ENCODE measurements at regions not wholly inside any gene's neighbourhood (a gene's known extent, or its start where the extent isn't known, plus 50 kb on each side); places are given as distances from the start of the nearest gene placed in this dataset.
A peak's percentile ranks its signal among the peaks of the same experiment; 100 is the strongest.

GRCh38 chr14:82510007-82510406 lies 976.4 kb upstream of the SEL1L start:
- no peak overlapping the region for H2AFZ ChIP-seq
- H3K79me2 ChIP-seq (replicated peaks; ENCODE audit: insufficient read depth) = no peaks in the 10 kb centered on the region
- Mint-ChIP-seq H3K9me3 (peaks cover 76% of the 10 kb centered on the region), H3K27ac (no peak overlapping the region), H3K27me3 (ENCODE audit: insufficient read depth, low read depth, poor library complexity) (no peaks in the 10 kb centered on the region), H3K4me1 (no peaks in the 10 kb centered on the region), H3K4me3 (no peak overlapping the region), H3K36me3 (ENCODE audit: low read depth) (peaks cover 11% of the 10 kb centered on the region; the same call in 2 of the 3 replicates)
- peaks cover 2% of the 10 kb centered on the region; the same call in 1 of the 2 replicates for H3K9me2 ChIP-seq (ENCODE audit: insufficient read depth)
- no peaks in the 10 kb centered on the region for H4K20me1 ChIP-seq (replicated peaks; ENCODE audit: insufficient read depth)
- no peaks in the 10 kb centered on the region for H3K27me3 ChIP-seq (ENCODE audit: insufficient read depth)
- 0 out of 3 replicates have a peak, but pooled peaks have one; percentile 36 for ATAC-seq
- DNase-seq (ENCODE audit: low spot score) = peak; percentile 61
- no peak overlapping the region for H3K4me2 ChIP-seq
- TF ChIP-seq ZNF331 (CRISPR knock-in tag; IDR thresholded peaks at IDR 0.05; ENCODE audit: low read depth) (no peak), EZH2 (IDR thresholded peaks at IDR 0.05; ENCODE audit: low read depth, unreplicated experiment) (no peak), POLR2AphosphoS5 (IDR thresholded peaks at IDR 0.05; ENCODE audit: low read depth) (no peak), REST (IDR thresholded peaks at IDR 0.05; ENCODE audit: unreplicated experiment) (no peak), NANOG (IDR thresholded peaks at IDR 0.05; ENCODE audit: borderline replicate concordance) (no peak), JUNB (IDR thresholded peaks at IDR 0.05; ENCODE audit: unreplicated experiment) (no peak), CTCF (conservative IDR thresholded peaks at IDR 0.05; ENCODE audit: low read depth in 2 of 2) (no peak)
- no peaks in the 10 kb centered on the region for H3K36me3 ChIP-seq (ENCODE audit: insufficient read depth)
- no peak overlapping the region for H3K27ac ChIP-seq (ENCODE audit: low read depth)
- no peaks in the 10 kb centered on the region for H3K4me1 ChIP-seq (ENCODE audit: insufficient read depth)
- H3F3A ChIP-seq (replicated peaks; ENCODE audit: low read depth) = no peaks in the 10 kb centered on the region
- H3K4me3 ChIP-seq = no peak overlapping the region

GRCh38 chr14:82511399-82511798 lies 977.7 kb upstream of the SEL1L start:
- Histone ChIP-seq H3K4me1 (ENCODE audit: insufficient read depth) (no peaks in the 10 kb centered on the region), H3K79me2 (replicated peaks; ENCODE audit: insufficient read depth) (no peaks in the 10 kb centered on the region), H3K4me2 (no peak overlapping the region), H3K27me3 (ENCODE audit: insufficient read depth) (no peaks in the 10 kb centered on the region), H3K36me3 (ENCODE audit: insufficient read depth) (no peaks in the 10 kb centered on the region), H3K9me2 (ENCODE audit: insufficient read depth) (no peaks in the 10 kb centered on the region), H3K27ac (ENCODE audit: low read depth) (no peak overlapping the region), H3K4me3 (no peak overlapping the region), H2AFZ (no peak overlapping the region), H3F3A (replicated peaks; ENCODE audit: low read depth) (no peaks in the 10 kb centered on the region), H4K20me1 (replicated peaks; ENCODE audit: insufficient read depth) (no peaks in the 10 kb centered on the region)
- H3K9me3 Mint-ChIP-seq = peaks cover 72% of the 10 kb centered on the region
- peaks cover 11% of the 10 kb centered on the region; the same call in 2 of the 3 replicates for H3K36me3 Mint-ChIP-seq (ENCODE audit: low read depth)
- ATAC-seq = no peak
- H3K4me3 Mint-ChIP-seq = no peak overlapping the region
- H3K4me1 Mint-ChIP-seq = no peaks in the 10 kb centered on the region
- DNase-seq (ENCODE audit: low spot score) = no peak
- no peaks in the 10 kb centered on the region for H3K27me3 Mint-ChIP-seq (ENCODE audit: insufficient read depth, low read depth, poor library complexity)
- H3K27ac Mint-ChIP-seq = no peak overlapping the region
- TF ChIP-seq ZNF114 (CRISPR knock-in tag; IDR thresholded peaks at IDR 0.05) (no peak), ZNF462 (CRISPR knock-in tag; IDR thresholded peaks at IDR 0.05) (no peak), JUNB (IDR thresholded peaks at IDR 0.05; ENCODE audit: unreplicated experiment) (no peak), NANOG (IDR thresholded peaks at IDR 0.05; ENCODE audit: borderline replicate concordance) (no peak), EZH2phosphoT487 (IDR thresholded peaks at IDR 0.05; ENCODE audit: unreplicated experiment) (no peak), EZH2 (IDR thresholded peaks at IDR 0.05; ENCODE audit: low read depth, unreplicated experiment) (no peak)

Measured in GM23338 (cell line).